NB4 (cell line): ENCODE measurements at regions not wholly inside any gene's neighbourhood (a gene's known extent, or its start where the extent isn't known, plus 50 kb on each side); places are given as distances from the start of the nearest gene placed in this dataset.

Experiments used
- MYC ChIP-seq: IDR thresholded peaks from 2 replicates; pipeline ENCODE4 v1.6.1; 2011; ENCODE audit warnings: low read depth, low read length
- POLR2A ChIP-seq: IDR thresholded peaks from 2 replicates; pipeline ENCODE4 v1.6.1; 2011; ENCODE audit warnings: mild to moderate bottlenecking; ENCODE audit not compliant: insufficient read length; ENCODE audit errors: extremely low read depth
- TF ChIP-seq, protein P1 (sequence below): IDR thresholded peaks from one replicate; pipeline ENCODE4 v1.5.1; 2012; ENCODE audit warnings: low read depth, low read length

GRCh38 chrX:7759830-7760229 is 83.1 kb upstream of the VCX start:
- TF ChIP-seq, protein P1, sequence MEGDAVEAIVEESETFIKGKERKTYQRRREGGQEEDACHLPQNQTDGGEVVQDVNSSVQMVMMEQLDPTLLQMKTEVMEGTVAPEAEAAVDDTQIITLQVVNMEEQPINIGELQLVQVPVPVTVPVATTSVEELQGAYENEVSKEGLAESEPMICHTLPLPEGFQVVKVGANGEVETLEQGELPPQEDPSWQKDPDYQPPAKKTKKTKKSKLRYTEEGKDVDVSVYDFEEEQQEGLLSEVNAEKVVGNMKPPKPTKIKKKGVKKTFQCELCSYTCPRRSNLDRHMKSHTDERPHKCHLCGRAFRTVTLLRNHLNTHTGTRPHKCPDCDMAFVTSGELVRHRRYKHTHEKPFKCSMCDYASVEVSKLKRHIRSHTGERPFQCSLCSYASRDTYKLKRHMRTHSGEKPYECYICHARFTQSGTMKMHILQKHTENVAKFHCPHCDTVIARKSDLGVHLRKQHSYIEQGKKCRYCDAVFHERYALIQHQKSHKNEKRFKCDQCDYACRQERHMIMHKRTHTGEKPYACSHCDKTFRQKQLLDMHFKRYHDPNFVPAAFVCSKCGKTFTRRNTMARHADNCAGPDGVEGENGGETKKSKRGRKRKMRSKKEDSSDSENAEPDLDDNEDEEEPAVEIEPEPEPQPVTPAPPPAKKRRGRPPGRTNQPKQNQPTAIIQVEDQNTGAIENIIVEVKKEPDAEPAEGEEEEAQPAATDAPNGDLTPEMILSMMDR, result no peak
- no peak for TF ChIP-seq POLR2A
- TF ChIP-seq MYC, result no peak
